Small intestine (tissue), 7 donors: ENCODE measurements at regions not wholly inside any gene's neighbourhood (a gene's known extent, or its start where the extent isn't known, plus 50 kb on each side); places are given as distances from the start of the nearest gene placed in this dataset.
A peak's percentile ranks its signal among the peaks of the same experiment; 100 is the strongest.

Experiments used
- DNase-seq, 2 donors: peaks; one replicate each; pipeline versions ENCODE4 v3.0.0 to v3.0.0-alpha.2; 2013
- FAIRE-seq: peaks from 2 replicates; lab custom pipeline; 2012; peaks lifted over from hg19 to GRCh38; lab: Jason Lieb, UNC
- H3K27ac ChIP-seq, 3 donors: one replicate each; pipeline ENCODE4 v1.5.1; 2013; ENCODE audit warnings: low read length in 2 of 3, mild to moderate bottlenecking in 2 of 3, control low read depth in 1 of 3, inconsistent platforms in 1 of 3, low read depth in 1 of 3, moderate library complexity in 1 of 3
- H3K27me3 ChIP-seq, 3 donors: one replicate each; pipeline ENCODE4 v1.6.1; 2013; ENCODE audit warnings: low read length in 3 of 3, inconsistent platforms in 1 of 3; ENCODE audit not compliant: control insufficient read depth in 3 of 3, insufficient read depth in 3 of 3
- H3K36me3 ChIP-seq, 3 donors: one replicate each; pipeline ENCODE4 v1.6.1; 2013; ENCODE audit warnings: low read length in 3 of 3, inconsistent platforms in 1 of 3, low read depth in 1 of 3, mild to moderate bottlenecking in 1 of 3, moderate library complexity in 1 of 3; ENCODE audit not compliant: control insufficient read depth in 3 of 3, insufficient read depth in 2 of 3
- H3K4me1 ChIP-seq, 3 donors: one replicate each; pipeline ENCODE4 v1.6.1; 2013; ENCODE audit warnings: low read length in 2 of 3, inconsistent platforms in 1 of 3, low read depth in 1 of 3, mild to moderate bottlenecking in 1 of 3, moderate library complexity in 1 of 3; ENCODE audit not compliant: control insufficient read depth in 3 of 3, insufficient read depth in 2 of 3
- H3K4me3 ChIP-seq, 3 donors: one replicate each; pipeline ENCODE4 v1.5.1; 2013; ENCODE audit warnings: low read length in 3 of 3, control low read depth in 1 of 3, inconsistent platforms in 1 of 3, low read depth in 1 of 3, mild to moderate bottlenecking in 1 of 3, moderate library complexity in 1 of 3
- H3K9me3 ChIP-seq, 2 donors: one replicate each; pipeline ENCODE4 v1.6.1; 2013; ENCODE audit warnings: low read depth in 1 of 2, low read length in 1 of 2; ENCODE audit not compliant: control insufficient read depth in 2 of 2, insufficient read depth in 1 of 2
- WGBS, 3 donors: extraction: QIAGEN DNeasy Blood & Tissue Kit; methylation state at CpG; one replicate each; pipeline ENCODE4 v1.1.7; 2013; 5-methylcytosine and 5-hydroxymethylcytosine counted together
- donor health status: healthy with polysubstance abuse.
- donor health status: control.
- donor health status: control.
- donor health status: Bipolar disorder and iron deficiency.
- donor health status: healthy.

DNA sequence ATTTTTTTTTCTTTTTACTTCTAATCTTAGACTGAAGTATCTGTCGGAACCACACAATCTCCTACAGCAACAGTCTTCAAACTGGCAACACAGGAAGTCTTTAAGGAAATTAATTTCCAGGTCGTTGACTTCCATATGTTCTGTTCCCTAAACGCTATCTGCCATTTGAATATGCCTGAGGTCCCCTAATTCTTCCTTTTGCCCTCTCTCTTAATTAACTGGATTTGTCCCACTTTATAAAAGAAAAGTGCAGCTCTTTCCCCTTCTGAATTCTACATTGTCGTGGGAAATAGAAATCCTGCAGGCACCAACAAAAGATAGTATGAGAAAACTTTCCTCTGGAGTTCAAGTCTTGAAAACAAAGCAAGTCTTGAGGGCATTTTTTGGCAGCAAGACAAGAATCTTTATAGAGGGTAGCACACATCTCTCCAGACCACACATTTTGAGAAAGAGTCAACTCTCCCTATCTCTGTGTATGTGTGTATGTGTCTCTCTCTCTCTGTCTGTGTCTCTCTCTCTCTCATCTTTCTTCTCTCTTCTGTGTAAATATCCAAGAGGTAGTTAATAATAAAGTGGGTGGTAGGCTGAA is 879.8 kb downstream of the SOCS6 start:
- Histone ChIP-seq H3K36me3 (no peaks in the 10 kb centered on the region), H3K27ac (no peak overlapping the region), H3K27me3 (no peaks in the 10 kb centered on the region), H3K9me3 (no peaks in the 10 kb centered on the region), H3K4me1 (no peaks in the 10 kb centered on the region), H3K4me3 (no peak overlapping the region)
- 49 to 55% (median 50%) methylated on average over 4 of the region's 4 CpGs for WGBS, 3 donors
- DNase-seq (peak in 1 of 2 donors; percentile 4), FAIRE-seq (no peak)

DNA sequence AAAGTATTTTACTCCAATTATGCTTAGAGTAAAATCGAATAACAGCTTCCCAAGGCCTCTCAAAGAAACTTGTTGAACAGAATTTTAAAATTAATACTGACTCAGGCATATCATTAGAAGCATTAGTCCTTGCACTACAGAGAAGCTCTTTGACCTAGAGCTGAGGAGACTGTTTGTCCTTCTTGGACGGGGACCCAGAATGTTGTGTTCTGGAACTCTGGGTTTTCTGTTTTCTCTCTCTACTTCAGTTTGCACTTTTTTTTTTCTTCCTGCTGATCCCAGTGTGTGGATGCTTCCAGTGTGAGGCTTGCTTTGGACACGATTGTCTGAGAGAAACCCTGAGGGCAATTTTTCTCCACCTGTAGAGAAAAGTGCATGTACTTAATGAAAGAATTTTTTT is 847.6 kb downstream of the SOCS6 start:
- Histone ChIP-seq H3K27ac (no peak overlapping the region), H3K27me3 (no peaks in the 10 kb centered on the region), H3K36me3 (no peaks in the 10 kb centered on the region), H3K9me3 (no peaks in the 10 kb centered on the region), H3K4me1 (no peaks in the 10 kb centered on the region), H3K4me3 (no peak overlapping the region)
- 46 to 61% (median 50%) methylated on average over 3 of the region's 3 CpGs for WGBS, 3 donors
- no peak for FAIRE-seq
- no peak for DNase-seq

DNA sequence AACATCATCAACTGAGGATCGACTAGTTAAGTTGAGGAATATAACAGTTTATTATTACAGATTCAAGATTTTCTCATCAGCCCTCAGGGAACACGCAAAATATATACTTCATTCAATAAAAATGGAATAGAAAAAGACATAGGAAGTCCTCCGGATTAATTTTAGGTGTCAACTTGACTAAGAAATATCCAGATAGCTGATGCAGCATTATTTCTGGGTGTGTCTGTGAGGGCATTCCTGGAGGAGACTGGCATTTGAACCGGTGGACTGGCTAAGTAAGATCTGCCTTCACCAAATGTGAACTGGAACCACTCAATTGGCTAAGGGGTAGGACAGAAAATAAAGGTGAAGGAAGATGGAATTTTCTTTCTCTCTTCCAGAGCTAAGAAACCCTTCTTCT is 845.3 kb downstream of the SOCS6 start:
- H3K4me3 ChIP-seq, result no peak overlapping the region
- no peaks in the 10 kb centered on the region for H3K36me3 ChIP-seq
- no peaks in the 10 kb centered on the region for H3K9me3 ChIP-seq
- WGBS, 3 donors, result 69 to 79% (median 71%) methylated on average over 4 of the region's 4 CpGs
- FAIRE-seq (no peak), DNase-seq (no peak)
- no peak overlapping the region for H3K27ac ChIP-seq
- H3K4me1 ChIP-seq, result no peaks in the 10 kb centered on the region
- H3K27me3 ChIP-seq, result no peaks in the 10 kb centered on the region

DNA sequence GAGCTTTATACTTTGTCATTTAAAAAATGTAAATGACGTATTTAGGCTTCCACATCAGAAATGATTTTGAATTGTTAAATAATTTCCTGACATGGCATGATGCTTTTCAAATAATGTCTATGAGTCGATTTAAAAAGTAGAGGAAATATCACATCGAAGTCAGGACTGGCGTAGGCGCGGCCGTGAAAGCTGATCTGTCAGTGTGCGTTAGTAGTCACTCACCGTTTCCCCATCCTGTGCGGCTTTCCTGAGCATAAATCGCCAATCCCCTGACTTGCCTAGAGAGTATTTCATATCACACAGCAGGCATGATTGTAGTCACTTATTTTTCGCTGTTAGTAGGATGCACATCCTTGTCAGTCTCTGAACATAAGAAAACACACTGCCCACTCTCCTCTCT is 843.1 kb downstream of the SOCS6 start:
- no peak overlapping the region for H3K27ac ChIP-seq
- WGBS, 3 donors, result 91 to 93% (median 91%) methylated on average over 12 of the region's 12 CpGs
- H3K4me1 ChIP-seq, result no peaks in the 10 kb centered on the region
- no peaks in the 10 kb centered on the region for H3K36me3 ChIP-seq
- FAIRE-seq (no peak), DNase-seq (no peak)
- no peak overlapping the region for H3K4me3 ChIP-seq
- no peaks in the 10 kb centered on the region for H3K9me3 ChIP-seq
- H3K27me3 ChIP-seq, result no peaks in the 10 kb centered on the region

DNA sequence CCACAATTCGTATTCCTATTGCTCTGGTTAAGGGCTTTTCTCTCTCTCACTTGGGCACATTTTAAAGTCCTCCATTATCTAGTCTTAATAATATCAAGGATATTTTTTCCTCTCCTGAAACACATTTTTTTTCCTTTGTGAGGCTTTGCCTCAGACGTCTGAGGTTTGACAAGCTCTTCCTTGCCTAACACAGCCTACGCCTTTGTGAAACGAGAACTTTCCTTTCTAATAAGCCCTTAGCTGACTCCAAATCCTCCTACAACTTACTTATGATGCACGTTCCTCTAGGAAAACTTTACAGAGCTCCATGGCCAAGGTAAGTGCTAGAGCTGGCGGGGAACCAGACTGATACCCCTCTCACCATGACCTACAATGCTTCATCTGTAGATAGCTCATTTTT is 841.5 kb downstream of the SOCS6 start:
- Histone ChIP-seq H3K27ac (no peak overlapping the region), H3K36me3 (no peaks in the 10 kb centered on the region), H3K4me1 (no peaks in the 10 kb centered on the region), H3K27me3 (no peaks in the 10 kb centered on the region), H3K4me3 (no peak overlapping the region), H3K9me3 (no peaks in the 10 kb centered on the region)
- 78 to 88% (median 82%) methylated on average over 6 of the region's 6 CpGs for WGBS, 3 donors
- DNase-seq (no peak), FAIRE-seq (no peak)

DNA sequence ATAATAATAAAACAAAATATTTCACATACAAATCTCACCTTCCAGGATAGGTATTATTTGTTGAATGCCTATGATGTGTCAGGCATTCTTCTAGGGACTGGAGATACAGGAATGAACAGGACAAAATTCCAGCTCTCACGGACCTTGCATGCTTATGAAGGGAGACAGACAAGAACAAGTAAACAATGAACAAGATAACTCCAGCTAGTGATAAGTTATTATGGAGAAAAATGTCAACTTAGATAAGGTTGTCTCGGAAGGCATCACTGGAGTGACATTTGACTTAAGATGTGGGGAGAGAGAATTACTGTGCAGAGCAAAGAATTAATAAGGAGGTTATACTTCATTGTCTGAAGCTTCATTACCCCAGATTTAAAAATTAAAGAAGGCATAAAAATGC is 836.7 kb downstream of the SOCS6 start:
- Histone ChIP-seq H3K4me1 (no peaks in the 10 kb centered on the region), H3K4me3 (no peak overlapping the region), H3K9me3 (no peaks in the 10 kb centered on the region), H3K27me3 (no peaks in the 10 kb centered on the region), H3K27ac (no peak overlapping the region), H3K36me3 (no peaks in the 10 kb centered on the region)
- WGBS, 3 donors, result 11 to 50% (median 25%) methylated on average over 2 of the region's 2 CpGs
- FAIRE-seq (no peak), DNase-seq (no peak)

DNA sequence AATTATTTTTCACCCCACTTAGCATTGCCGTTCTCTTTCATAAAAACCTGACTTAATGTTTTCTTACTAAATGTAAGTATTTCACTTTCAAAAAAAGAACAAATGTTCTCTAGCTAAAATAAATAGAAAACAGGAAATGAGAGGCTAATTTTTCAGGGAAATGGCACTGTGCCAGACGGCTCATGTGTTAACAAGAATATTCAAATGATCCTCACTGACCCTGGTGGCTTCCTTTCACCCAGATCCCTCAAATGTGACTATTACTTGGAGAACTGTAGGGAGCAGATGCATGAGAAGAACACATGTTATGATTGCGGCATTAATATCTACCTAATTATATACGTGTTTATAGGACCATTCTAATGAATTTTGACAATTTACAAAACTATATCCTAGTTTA is 827.7 kb downstream of the SOCS6 start:
- Histone ChIP-seq H3K4me1 (no peaks in the 10 kb centered on the region), H3K27me3 (no peaks in the 10 kb centered on the region), H3K9me3 (no peaks in the 10 kb centered on the region), H3K4me3 (no peak overlapping the region), H3K36me3 (no peaks in the 10 kb centered on the region), H3K27ac (no peak overlapping the region)
- FAIRE-seq (no peak), DNase-seq (no peak)
- WGBS, 3 donors, result 68 to 70% (median 69%) methylated on average over 4 of the region's 4 CpGs

DNA sequence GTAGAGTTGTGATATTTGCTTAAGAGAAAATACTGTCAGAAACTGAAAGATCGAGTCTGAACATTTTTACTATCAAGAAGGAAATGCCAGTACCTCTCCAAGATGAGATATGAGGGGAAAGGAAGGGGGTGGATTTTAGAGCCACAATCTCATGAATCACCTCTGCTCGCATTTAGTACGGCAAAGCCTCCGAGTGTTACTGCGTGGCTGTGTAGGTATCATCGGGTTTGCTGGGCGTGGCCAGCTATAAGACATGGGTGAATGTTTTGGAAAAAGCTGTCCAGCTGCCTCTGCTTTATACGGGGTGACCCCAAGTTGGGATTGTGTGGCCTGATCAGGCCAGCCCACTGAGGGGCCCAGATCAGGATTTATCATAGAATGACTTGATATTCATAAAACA is 826.4 kb downstream of the SOCS6 start:
- no peak for FAIRE-seq
- H3K4me3 ChIP-seq, result no peak overlapping the region
- H3K4me1 ChIP-seq, result no peaks in the 10 kb centered on the region
- no peak overlapping the region for H3K27ac ChIP-seq
- H3K9me3 ChIP-seq, result no peaks in the 10 kb centered on the region
- DNase-seq, result no peak
- no peaks in the 10 kb centered on the region for H3K27me3 ChIP-seq
- WGBS, 3 donors, result 80 to 88% (median 84%) methylated on average over 8 of the region's 8 CpGs
- no peaks in the 10 kb centered on the region for H3K36me3 ChIP-seq

DNA sequence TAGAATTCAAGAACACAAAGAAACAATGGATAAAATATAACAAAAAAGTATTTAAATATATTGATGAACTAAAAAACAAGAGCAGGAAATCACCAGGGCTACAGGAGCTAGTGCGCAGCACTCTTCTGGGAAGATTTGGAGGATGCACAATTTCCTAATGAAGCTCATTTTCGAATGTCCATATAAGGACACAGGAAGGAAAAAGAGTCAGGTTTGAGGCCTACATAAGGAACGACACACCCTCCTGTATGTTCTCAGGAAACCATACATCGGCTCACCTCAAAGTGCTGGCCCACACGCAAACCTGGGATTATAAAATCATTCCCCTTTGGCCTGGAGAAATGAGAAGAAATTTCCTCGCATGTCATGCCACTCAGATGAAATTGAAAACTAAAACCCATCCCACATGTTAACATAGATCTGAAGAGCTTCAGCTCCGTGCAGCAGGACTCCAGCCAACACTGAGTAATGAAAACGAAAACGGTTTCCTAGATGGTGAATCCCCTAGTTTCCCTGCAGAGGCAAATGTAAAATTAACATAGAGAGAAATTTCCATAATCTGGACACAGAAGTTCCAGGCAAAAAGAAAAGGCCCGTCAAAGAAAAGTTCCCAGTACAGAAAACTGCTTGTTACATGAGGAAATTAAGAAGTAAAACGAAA is 825.8 kb downstream of the SOCS6 start:
- H3K27me3 ChIP-seq, result no peaks in the 10 kb centered on the region
- no peak overlapping the region for H3K27ac ChIP-seq
- WGBS, 3 donors, result 76 to 82% (median 79%) methylated on average over 11 of the region's 11 CpGs
- H3K4me1 ChIP-seq, result no peaks in the 10 kb centered on the region
- no peaks in the 10 kb centered on the region for H3K9me3 ChIP-seq
- DNase-seq (no peak), FAIRE-seq (no peak)
- no peaks in the 10 kb centered on the region for H3K36me3 ChIP-seq
- no peak overlapping the region for H3K4me3 ChIP-seq
